Upper lobe of left lung (tissue), 6 donors: ENCODE measurements at regions not wholly inside any gene's neighbourhood (a gene's known extent, or its start where the extent isn't known, plus 50 kb on each side); places are given as distances from the start of the nearest gene placed in this dataset.

Source experiments
- ATAC-seq, 2 donors: fragments of 200-7000 bp; cut with Tn5 transposase; one replicate each; pipeline ENCODE4 v1.9.1; 2022; ENCODE audit warnings: mild to moderate bottlenecking in 2 of 2, moderate library complexity in 2 of 2; ENCODE audit not compliant: low FRiP score in 2 of 2
- DNase-seq, 2 donors: peaks; one replicate each; pipeline ENCODE4 v3.0.0-alpha.2; 2019 to 2020
- H3K27ac ChIP-seq, 4 donors: fragments of 200-600 bp; sonication (generic); one replicate each; pipeline ENCODE4 v1.5.1; 2016 to 2019
- H3K27me3 ChIP-seq, 4 donors: fragments of 200-600 bp; sonication (generic); one replicate each; pipeline ENCODE4 v1.5.1; 2017 to 2019
- H3K36me3 ChIP-seq, 4 donors: fragments of 200-600 bp; sonication (generic); one replicate each; pipeline ENCODE4 v1.5.1; 2016 to 2019
- H3K4me1 ChIP-seq, 4 donors: fragments of 200-600 bp; sonication (generic); one replicate each; pipeline ENCODE4 v1.5.1; 2018 to 2019
- H3K4me3 ChIP-seq, 4 donors: fragments of 200-600 bp; sonication (generic); one replicate each; pipeline ENCODE4 v1.5.1; 2017 to 2019; ENCODE audit warnings: mild to moderate bottlenecking in 2 of 4, moderate library complexity in 1 of 4
- H3K9me3 ChIP-seq, 4 donors: fragments of 200-600 bp; sonication (generic); one replicate each; pipeline ENCODE4 v1.5.1; 2018 to 2019
- EP300 ChIP-seq, 4 donors: sonication (generic); formaldehyde crosslinking; IDR thresholded peaks; one replicate each; pipeline ENCODE4 v1.5.1; 2017; ENCODE audit warnings: antibody characterized with exemption in 4 of 4, control low read depth in 2 of 4
- POLR2A ChIP-seq, 4 donors: fragments of 450-650 bp; IDR thresholded peaks; one replicate each; pipeline ENCODE4 v1.5.1; 2016 to 2017; ENCODE audit warnings: antibody characterized with exemption in 4 of 4, mild to moderate bottlenecking in 2 of 4
- POLR2AphosphoS5 ChIP-seq, 2 donors: sonication (generic); formaldehyde crosslinking; IDR thresholded peaks; one replicate each; pipeline ENCODE4 v1.5.1; 2017; ENCODE audit warnings: antibody characterized with exemption in 2 of 2
- WGBS, 2 donors: methylation state at CpG; one replicate each; pipeline ENCODE4 v1.1.5; 2017 to 2018; 5-methylcytosine and 5-hydroxymethylcytosine counted together
- TF ChIP-seq, protein P1 (sequence below), 6 experiments: fragments of 450-650 bp in 4 of 6; fragments of 200-600 bp in 2 of 6; sonication (generic) in 2 of 6; IDR thresholded peaks; one replicate each; pipeline ENCODE4 v1.5.1; 2016 to 2019; ENCODE audit warnings: antibody characterized with exemption in 6 of 6
- donor health status: DM: no; HTN: no; CAD: no; lungs with moderate emphysema.
- donor health status: DM: no; HTN: yes; CAD: no; lungs with severe emphysema.

DNA sequence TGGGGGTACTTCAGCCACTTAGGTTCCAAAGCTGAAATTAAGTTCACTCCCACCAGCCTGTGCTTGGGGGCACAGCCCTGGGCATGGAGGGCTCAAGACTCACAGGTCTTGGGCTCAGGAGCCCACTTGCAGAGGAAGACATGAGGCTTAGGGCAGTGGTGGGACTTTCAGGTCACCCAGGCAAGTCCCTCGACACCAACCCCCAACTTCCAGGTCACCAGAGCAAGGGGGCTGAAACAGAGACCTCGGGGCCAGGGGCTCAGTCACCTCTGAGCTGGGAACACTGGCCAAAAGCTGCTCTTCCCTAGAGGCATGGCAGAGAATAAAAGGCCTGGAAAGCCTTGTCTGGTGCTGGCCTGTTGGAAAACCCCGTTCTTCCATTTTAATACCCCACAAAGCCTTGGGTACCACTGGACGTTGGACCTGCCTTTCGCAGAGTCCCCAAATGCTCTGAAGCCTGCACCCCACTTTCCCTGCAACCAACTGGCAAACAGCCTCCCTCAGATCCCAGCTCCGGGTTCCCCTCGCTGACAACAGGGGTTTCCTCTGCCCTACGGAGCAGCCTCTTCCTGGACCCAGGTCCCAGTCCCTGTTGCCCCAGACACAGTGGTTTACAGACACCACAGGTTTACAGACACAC lies 160.9 kb upstream of the PMEPA1 start:
- Histone ChIP-seq H3K27me3 (no peaks in the 10 kb centered on the region), H3K4me1 (no peaks in the 10 kb centered on the region), H3K9me3 (no peaks in the 10 kb centered on the region), H3K27ac (no peak overlapping the region), H3K36me3 (no peaks in the 10 kb centered on the region), H3K4me3 (no peak overlapping the region)
- TF ChIP-seq, protein P1, sequence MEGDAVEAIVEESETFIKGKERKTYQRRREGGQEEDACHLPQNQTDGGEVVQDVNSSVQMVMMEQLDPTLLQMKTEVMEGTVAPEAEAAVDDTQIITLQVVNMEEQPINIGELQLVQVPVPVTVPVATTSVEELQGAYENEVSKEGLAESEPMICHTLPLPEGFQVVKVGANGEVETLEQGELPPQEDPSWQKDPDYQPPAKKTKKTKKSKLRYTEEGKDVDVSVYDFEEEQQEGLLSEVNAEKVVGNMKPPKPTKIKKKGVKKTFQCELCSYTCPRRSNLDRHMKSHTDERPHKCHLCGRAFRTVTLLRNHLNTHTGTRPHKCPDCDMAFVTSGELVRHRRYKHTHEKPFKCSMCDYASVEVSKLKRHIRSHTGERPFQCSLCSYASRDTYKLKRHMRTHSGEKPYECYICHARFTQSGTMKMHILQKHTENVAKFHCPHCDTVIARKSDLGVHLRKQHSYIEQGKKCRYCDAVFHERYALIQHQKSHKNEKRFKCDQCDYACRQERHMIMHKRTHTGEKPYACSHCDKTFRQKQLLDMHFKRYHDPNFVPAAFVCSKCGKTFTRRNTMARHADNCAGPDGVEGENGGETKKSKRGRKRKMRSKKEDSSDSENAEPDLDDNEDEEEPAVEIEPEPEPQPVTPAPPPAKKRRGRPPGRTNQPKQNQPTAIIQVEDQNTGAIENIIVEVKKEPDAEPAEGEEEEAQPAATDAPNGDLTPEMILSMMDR (IDR thresholded peaks at IDR 0.05), result no peak
- TF ChIP-seq POLR2A (IDR thresholded peaks at IDR 0.05) (no peak), POLR2AphosphoS5 (IDR thresholded peaks at IDR 0.05) (no peak), EP300 (IDR thresholded peaks at IDR 0.05) (no peak)
- WGBS, 2 donors, result 86 to 93% methylated on average over 6 to 8 of the region's 8 CpGs
- ATAC-seq (no peak), DNase-seq (no peak)

DNA sequence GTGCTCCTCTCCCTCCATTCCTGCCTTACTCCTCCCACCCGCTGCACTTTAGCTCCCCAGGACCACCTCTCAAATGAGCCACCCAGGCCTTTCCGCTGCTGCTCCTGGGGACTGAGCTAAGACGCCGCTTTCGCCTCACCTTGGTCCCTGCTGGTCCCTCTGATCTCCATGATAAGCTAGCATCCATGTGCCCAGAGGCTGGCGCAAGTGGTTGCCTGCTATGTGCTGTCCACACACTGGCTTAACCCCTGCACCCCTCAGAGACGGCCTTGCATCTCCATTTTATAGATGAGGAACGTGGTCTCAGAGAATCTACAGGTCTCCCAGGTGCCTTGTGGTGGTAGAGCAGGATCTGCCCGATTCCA lies 160.1 kb upstream of the PMEPA1 start:
- DNase-seq, result peak in 1 of 2 donors; percentile 5
- no peaks in the 10 kb centered on the region for H3K36me3 ChIP-seq
- H3K4me1 ChIP-seq, result no peaks in the 10 kb centered on the region
- H3K9me3 ChIP-seq, result no peaks in the 10 kb centered on the region
- H3K27ac ChIP-seq, result no peak overlapping the region
- TF ChIP-seq, protein P1 (IDR thresholded peaks at IDR 0.05), result no peak
- no peak for ATAC-seq
- no peak overlapping the region for H3K4me3 ChIP-seq
- no peaks in the 10 kb centered on the region for H3K27me3 ChIP-seq
- WGBS, 2 donors, result 79 to 82% methylated on average over 8 to 9 of the region's 9 CpGs

DNA sequence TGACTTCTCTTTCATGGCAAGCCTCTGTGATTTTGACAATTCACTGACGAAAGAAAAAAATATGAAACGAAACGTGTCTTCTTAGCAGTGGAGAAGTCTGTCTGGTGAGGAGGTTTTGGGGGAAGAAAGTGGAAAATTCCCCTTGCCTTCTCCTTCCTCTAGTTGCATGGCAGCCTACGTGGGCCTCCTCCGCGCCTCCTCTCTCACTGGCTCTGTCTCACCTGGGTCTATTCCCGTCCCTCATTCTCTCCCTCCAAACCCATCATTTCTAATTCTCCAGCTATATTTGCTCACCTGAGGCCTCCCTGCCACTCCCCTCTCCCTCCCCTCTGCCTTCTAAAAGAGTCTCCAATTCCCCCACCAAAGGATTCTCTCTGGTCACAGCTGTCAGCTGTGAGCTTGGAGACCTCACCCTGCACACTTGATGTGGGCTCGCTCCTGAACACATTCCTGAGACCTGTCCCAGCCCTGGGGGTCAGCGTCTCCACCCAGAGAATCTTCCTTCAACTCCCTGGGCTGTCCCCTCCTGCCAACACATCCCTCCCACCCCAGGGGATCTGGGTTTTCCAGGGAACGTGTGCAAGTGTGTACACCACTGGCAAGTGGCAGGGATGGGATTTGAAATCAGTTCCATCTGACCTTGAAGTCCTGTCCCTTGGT lies 159.6 kb upstream of the PMEPA1 start:
- TF ChIP-seq POLR2A (IDR thresholded peaks at IDR 0.05), result no peak
- TF ChIP-seq, protein P1 (IDR thresholded peaks at IDR 0.05), result no peak
- TF ChIP-seq EP300 (IDR thresholded peaks at IDR 0.05), result no peak
- no peak for TF ChIP-seq POLR2AphosphoS5 (IDR thresholded peaks at IDR 0.05)
- 72 to 82% methylated on average over 10 of the region's 10 CpGs for WGBS, 2 donors
- ATAC-seq, result no peak

DNA sequence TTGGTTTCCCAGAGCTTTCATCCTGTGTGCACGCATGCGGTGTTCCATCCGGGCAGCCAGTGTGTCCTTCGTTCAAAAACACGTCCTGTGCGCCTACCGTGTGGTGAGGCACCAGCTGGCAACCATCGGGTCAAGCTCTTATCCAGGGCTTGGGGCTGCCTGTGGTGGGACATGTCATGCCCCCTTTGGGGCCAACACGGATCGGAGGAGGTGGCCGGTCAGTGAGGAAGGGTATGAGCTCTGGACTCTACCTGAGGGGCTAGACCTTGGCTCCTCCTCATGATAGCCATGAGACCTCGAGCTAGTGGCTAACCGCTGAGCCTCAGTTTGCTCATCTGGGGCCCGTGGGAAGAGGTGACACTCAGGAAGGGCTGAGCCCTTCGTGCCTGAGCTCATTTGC lies 158.5 kb upstream of the PMEPA1 start:
- ATAC-seq (peak in 1 of 2 donors; percentile 15), DNase-seq (peak; percentile 11 to 30)
- 91 to 94% methylated on average over 15 of the region's 15 CpGs for WGBS, 2 donors
- Histone ChIP-seq H3K27ac (no peak overlapping the region), H3K4me3 (no peak overlapping the region), H3K27me3 (no peaks in the 10 kb centered on the region), H3K36me3 (no peaks in the 10 kb centered on the region), H3K9me3 (no peaks in the 10 kb centered on the region), H3K4me1 (no peaks in the 10 kb centered on the region)
- TF ChIP-seq EP300 (IDR thresholded peaks at IDR 0.05) (no peak), POLR2A (IDR thresholded peaks at IDR 0.05) (no peak), POLR2AphosphoS5 (IDR thresholded peaks at IDR 0.05) (no peak)
- TF ChIP-seq, protein P1 (IDR thresholded peaks at IDR 0.05), result no peak

More for the DNA sequence above, 159.6 kb upstream of the PMEPA1 start:
- no peak overlapping the region for H3K27ac ChIP-seq
- no peaks in the 10 kb centered on the region for H3K27me3 ChIP-seq
- DNase-seq, result peak in 1 of 2 donors; percentile 3
- H3K9me3 ChIP-seq, result no peaks in the 10 kb centered on the region
- no peaks in the 10 kb centered on the region for H3K4me1 ChIP-seq
- H3K36me3 ChIP-seq, result no peaks in the 10 kb centered on the region
- H3K4me3 ChIP-seq, result no peak overlapping the region

DNA sequence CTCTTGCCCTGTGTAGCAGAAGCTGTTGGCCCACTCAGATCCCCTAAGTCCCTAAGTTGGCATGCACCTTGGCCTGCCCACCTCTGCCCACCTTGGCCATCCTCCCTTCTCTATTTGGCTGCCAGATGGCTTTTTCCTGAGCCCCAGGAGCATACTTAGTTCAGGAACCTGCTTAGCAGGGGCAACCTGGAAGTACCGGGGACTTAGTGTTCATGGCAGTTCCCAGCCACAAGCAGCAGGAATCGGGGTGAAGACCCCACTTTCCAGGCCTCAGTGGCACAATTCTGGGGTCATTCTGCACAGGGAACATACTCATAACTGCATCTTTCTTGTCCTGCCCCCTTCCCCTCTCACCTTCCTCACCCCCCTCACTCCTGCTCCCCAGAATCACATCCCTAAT lies 158.0 kb upstream of the PMEPA1 start:
- ATAC-seq, result no peak
- WGBS, 2 donors, result 78 to 79% methylated on average over 2 of the region's 2 CpGs
- no peaks in the 10 kb centered on the region for H3K9me3 ChIP-seq
- H3K36me3 ChIP-seq, result no peaks in the 10 kb centered on the region
- DNase-seq, result peak in 1 of 2 donors; percentile 6
- no peaks in the 10 kb centered on the region for H3K27me3 ChIP-seq
- no peak overlapping the region for H3K27ac ChIP-seq
- H3K4me3 ChIP-seq, result no peak overlapping the region
- TF ChIP-seq EP300 (IDR thresholded peaks at IDR 0.05), result no peak
- TF ChIP-seq, protein P1 (IDR thresholded peaks at IDR 0.05), result no peak
- no peak for TF ChIP-seq POLR2AphosphoS5 (IDR thresholded peaks at IDR 0.05)
- TF ChIP-seq POLR2A (IDR thresholded peaks at IDR 0.05), result no peak
- no peaks in the 10 kb centered on the region for H3K4me1 ChIP-seq
